ENCODE measurements at regions not wholly inside any gene's neighbourhood (a gene's known extent, or its start where the extent isn't known, plus 50 kb on each side); places are given as distances from the start of the nearest gene placed in this dataset.

DNA sequence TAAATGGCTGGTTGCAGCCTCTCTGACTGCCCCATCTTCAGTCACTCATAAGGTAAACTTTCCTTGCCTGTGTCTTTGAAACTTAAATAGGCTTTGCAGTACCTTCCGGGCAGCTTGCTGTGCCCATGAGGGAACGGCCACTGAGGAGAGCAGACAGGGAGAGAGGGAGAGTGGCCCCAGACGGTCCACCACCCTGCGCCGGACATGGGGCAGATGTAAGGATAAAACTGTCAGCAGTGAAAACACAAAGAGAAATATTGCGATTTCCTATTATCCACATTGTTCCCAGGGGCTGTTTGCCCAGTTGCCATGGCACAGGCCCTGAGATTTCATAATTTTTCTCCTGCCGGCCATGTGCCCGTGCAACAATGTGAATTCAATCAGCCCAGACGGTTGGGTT lies 265.9 kb upstream of the SALL3 start:
- no peak overlapping the region for H3K4me3 ChIP-seq (ENCODE audit: low read length)
- peaks cover 3% of the 10 kb centered on the region for H3K9me3 ChIP-seq (ENCODE audit: control insufficient read depth, low read length)
- DNase-seq (ENCODE audit: low read depth) = no peak
- no peak overlapping the region for H3K9ac ChIP-seq (ENCODE audit: low read length)
- H3K36me3 ChIP-seq (ENCODE audit: control insufficient read depth, insufficient read depth, low read length, severe bottlenecking) = no peaks in the 10 kb centered on the region
- no peaks in the 10 kb centered on the region for H3K4me1 ChIP-seq (ENCODE audit: control insufficient read depth, insufficient read depth, low read length)
- H3K27me3 ChIP-seq (replicated peaks; ENCODE audit: control insufficient read depth, insufficient read depth, low read length) = no peaks in the 10 kb centered on the region

DNA sequence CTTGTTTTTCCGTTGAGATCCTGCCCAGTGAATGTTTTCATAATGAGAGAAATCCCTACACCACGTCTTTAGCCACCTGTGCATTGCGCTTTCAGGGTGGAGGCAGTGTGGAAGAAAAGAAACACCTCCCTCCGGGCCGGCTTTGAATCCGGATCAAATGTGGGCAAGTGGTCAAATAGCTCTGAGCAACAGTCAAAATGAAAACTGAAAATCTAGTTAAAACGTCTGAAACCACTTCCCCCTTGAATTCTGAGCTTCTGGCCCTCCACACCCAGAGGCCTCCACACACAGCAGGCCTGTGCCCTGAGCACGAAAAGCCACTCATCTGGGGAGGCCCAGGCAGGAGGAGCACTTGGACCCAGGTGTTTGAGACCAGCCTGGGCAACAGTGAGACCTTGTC lies 263.6 kb upstream of the SALL3 start:
- Histone ChIP-seq H3K36me3 (ENCODE audit: control insufficient read depth, insufficient read depth, low read length, severe bottlenecking) (no peaks in the 10 kb centered on the region), H3K4me1 (ENCODE audit: control insufficient read depth, insufficient read depth, low read length) (no peaks in the 10 kb centered on the region), H3K9me3 (ENCODE audit: control insufficient read depth, low read length) (no peaks in the 10 kb centered on the region), H3K9ac (ENCODE audit: low read length) (no peak overlapping the region), H3K27me3 (replicated peaks; ENCODE audit: control insufficient read depth, insufficient read depth, low read length) (no peaks in the 10 kb centered on the region), H3K4me3 (ENCODE audit: low read length) (no peak overlapping the region)
- DNase-seq (ENCODE audit: low read depth) = no peak

DNA sequence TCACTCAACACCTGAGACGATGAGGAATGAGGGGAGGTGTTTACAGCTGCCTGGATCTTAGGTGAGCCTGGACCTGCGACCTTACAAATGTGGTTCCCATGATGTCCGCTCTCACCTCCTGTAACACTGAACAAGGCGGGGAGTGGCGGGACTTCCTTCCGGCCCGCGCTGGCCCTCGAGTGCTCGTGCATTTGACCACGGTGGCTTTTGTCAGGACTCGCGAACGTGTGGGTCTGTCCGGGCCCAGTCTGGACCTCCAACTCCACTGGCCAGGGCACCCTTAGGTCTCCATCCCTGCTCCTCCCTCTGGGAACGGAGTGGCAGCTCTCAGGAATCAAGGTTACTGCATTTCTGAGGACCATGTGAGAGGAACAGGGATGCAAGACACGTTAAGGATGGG lies 263.0 kb upstream of the SALL3 start:
- no peaks in the 10 kb centered on the region for H3K27me3 ChIP-seq (replicated peaks; ENCODE audit: control insufficient read depth, insufficient read depth, low read length)

DNA sequence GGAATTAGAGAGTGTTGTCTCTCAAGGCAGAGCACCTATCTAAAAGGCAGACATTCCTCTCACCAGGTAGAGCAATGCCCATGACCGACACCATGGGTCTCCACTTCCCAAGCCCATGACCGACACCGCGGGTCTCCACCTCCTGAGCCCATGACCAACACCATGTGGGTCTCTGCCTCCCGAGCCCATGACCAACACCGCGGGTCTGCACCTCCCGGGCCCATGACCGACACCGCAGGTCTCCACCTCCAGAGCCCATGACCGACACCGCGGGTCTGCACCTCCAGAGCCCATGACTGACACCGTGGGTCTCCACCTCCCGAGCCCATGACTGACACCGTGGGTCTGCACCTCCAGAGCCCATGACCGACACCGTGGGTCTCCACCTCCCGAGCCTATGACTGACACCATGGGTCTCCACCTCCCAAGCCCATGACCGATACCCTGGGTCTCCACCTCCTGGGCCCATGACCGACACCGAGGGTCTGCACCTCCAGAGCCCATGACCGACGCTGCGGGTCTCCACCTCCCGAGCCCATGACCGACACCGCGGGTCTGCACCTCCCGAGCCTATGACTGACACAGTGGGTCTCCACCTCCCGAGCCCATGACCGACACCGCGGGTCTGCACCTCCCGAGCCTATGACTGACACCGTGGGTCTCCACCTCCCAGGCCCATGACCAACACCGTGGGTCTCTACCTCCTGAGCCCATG lies 262.4 kb upstream of the SALL3 start:
- DNase-seq (ENCODE audit: low read depth) = no peak
- H3K27me3 ChIP-seq (replicated peaks; ENCODE audit: control insufficient read depth, insufficient read depth, low read length) = no peaks in the 10 kb centered on the region
- H3K36me3 ChIP-seq (ENCODE audit: control insufficient read depth, insufficient read depth, low read length, severe bottlenecking) = no peaks in the 10 kb centered on the region
- H3K9me3 ChIP-seq (ENCODE audit: control insufficient read depth, low read length) = no peaks in the 10 kb centered on the region
- no peak overlapping the region for H3K4me3 ChIP-seq (ENCODE audit: low read length)
- H3K4me1 ChIP-seq (ENCODE audit: control insufficient read depth, insufficient read depth, low read length) = no peaks in the 10 kb centered on the region
- H3K9ac ChIP-seq (ENCODE audit: low read length) = no peak overlapping the region

More for the DNA sequence above, 263.0 kb upstream of the SALL3 start:
- Histone ChIP-seq H3K9ac (ENCODE audit: low read length) (no peak overlapping the region), H3K9me3 (ENCODE audit: control insufficient read depth, low read length) (no peaks in the 10 kb centered on the region), H3K4me1 (ENCODE audit: control insufficient read depth, insufficient read depth, low read length) (no peaks in the 10 kb centered on the region), H3K36me3 (ENCODE audit: control insufficient read depth, insufficient read depth, low read length, severe bottlenecking) (no peaks in the 10 kb centered on the region), H3K4me3 (ENCODE audit: low read length) (no peak overlapping the region)
- DNase-seq (ENCODE audit: low read depth) = no peak

DNA sequence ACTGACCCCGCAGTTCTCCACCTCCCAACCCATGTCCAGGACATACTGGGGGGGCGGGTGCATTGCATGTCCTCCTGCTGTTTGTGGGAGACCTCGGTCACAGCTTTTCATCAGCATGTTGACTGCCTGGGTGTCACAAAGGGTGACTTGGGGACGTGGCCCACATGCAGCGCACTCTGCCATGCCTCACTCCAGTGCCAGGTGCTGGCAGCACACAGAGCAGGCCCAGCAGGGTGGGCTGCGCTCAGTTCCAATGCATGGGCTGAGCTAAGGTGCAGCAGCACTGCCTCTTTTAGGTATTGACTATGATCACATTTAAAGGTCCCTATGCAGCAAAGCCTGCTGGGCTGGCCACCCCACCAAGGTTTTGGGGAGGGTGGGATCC lies 261.9 kb upstream of the SALL3 start:
- H3K4me3 ChIP-seq (ENCODE audit: low read length) = no peak overlapping the region
- no peak for DNase-seq (ENCODE audit: low read depth)
- no peaks in the 10 kb centered on the region for H3K9me3 ChIP-seq (ENCODE audit: control insufficient read depth, low read length)
- H3K27me3 ChIP-seq (replicated peaks; ENCODE audit: control insufficient read depth, insufficient read depth, low read length) = no peaks in the 10 kb centered on the region
- no peak overlapping the region for H3K9ac ChIP-seq (ENCODE audit: low read length)
- no peaks in the 10 kb centered on the region for H3K36me3 ChIP-seq (ENCODE audit: control insufficient read depth, insufficient read depth, low read length, severe bottlenecking)
- H3K4me1 ChIP-seq (ENCODE audit: control insufficient read depth, insufficient read depth, low read length) = no peaks in the 10 kb centered on the region

DNA sequence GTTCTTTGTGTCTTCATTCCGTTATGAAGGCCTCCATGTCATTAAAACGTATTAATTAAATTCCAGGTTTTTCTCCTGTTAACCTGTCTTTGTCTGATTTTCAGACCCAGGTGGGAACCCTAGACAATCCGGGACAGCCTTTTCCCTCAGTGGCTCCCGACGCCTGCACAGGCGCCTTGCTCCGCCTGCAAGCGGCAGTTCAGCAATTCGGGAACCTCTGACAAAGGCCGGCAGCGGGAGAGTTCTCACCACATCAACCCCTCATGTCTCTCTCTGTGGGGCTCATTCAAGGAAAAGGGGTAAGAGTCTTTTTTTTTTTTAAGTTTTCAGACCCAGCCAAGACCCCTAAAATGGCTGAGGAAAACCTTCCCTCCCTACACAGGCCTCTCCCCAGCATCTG lies 259.8 kb upstream of the SALL3 start:
- no peak for DNase-seq (ENCODE audit: low read depth)
- H3K9me3 ChIP-seq (ENCODE audit: control insufficient read depth, low read length) = no peaks in the 10 kb centered on the region

DNA sequence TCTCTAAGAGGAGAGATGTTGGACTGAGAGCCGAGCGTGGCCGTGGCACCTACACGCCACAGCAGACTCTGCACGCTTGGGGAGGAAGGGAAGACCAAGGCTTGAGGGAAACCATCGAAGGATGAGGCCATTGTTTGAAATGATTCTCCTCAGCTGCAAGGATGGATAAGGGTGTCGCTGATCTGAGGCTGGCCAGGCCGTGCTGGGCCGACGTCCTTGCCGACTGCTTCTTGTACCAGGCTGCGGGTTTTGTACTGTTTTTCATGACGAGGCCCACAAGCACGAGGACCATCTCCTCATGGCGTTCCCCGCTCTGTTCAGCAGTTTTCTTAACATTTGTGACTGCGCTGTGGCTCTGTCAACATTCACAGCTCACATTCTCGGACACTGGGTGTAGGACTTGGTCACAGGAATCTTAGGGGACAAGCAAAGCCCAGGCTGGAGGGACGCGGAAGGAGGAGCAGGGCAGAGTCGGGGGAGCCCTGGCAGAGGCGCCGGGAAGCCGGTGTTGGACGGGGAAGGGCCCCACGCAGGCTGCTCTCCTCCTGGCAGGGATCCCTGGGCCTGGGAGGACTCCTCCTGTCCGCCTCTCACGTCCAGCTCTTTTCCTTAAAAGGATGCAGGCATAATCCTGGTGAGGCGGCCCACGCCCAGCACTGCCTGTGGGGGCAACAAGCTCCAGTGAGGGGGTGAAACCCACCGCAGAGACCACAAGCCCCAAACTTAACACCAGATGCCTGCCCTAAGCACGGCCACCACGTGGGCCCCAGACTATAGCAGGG lies 259.0 kb upstream of the SALL3 start:
- Histone ChIP-seq H3K9me3 (ENCODE audit: control insufficient read depth, low read length) (no peaks in the 10 kb centered on the region), H3K9ac (ENCODE audit: low read length) (no peak overlapping the region), H3K4me3 (ENCODE audit: low read length) (no peak overlapping the region), H3K27me3 (replicated peaks; ENCODE audit: control insufficient read depth, insufficient read depth, low read length) (no peaks in the 10 kb centered on the region), H3K36me3 (ENCODE audit: control insufficient read depth, insufficient read depth, low read length, severe bottlenecking) (no peaks in the 10 kb centered on the region), H3K4me1 (ENCODE audit: control insufficient read depth, insufficient read depth, low read length) (no peaks in the 10 kb centered on the region)
- no peak for DNase-seq (ENCODE audit: low read depth)

More for the DNA sequence above, 259.8 kb upstream of the SALL3 start:
- Histone ChIP-seq H3K36me3 (ENCODE audit: control insufficient read depth, insufficient read depth, low read length, severe bottlenecking) (no peaks in the 10 kb centered on the region), H3K4me3 (ENCODE audit: low read length) (no peak overlapping the region), H3K9ac (ENCODE audit: low read length) (no peak overlapping the region), H3K27me3 (replicated peaks; ENCODE audit: control insufficient read depth, insufficient read depth, low read length) (no peaks in the 10 kb centered on the region), H3K4me1 (ENCODE audit: control insufficient read depth, insufficient read depth, low read length) (no peaks in the 10 kb centered on the region)

DNA sequence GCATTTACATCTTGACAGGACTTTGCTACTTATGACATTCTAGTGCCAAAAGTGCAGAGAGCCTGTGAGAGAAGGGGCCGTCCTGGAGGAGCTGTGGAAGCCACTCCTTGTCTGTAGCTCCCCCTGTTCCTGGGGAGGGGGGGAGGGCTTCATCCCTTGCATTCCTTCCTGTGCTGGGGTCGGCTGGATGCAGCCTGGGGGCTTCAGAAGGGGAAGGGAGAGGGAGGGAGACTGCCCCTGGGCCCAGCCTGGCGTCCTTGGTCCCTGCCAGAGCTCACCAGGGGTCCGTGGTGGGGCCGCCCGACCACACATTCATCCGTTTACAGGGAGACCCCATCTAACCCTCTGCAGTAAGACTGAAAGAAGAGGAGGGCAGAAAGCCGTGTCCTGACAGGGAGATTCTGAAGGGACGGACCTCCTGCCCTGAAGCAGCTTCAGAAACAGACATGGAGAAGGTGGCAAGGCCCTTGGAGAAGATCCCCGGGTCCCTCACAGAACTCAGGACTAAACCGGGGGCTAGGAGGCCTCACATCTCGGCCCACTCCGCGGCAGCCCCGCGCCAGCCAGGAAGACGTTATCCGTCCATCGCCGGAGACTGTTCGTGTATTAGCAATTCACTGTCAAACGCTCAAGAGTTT lies 258.3 kb upstream of the SALL3 start:
- Histone ChIP-seq H3K9ac (ENCODE audit: low read length) (no peak overlapping the region), H3K4me3 (ENCODE audit: low read length) (no peak overlapping the region), H3K36me3 (ENCODE audit: control insufficient read depth, insufficient read depth, low read length, severe bottlenecking) (no peaks in the 10 kb centered on the region), H3K4me1 (ENCODE audit: control insufficient read depth, insufficient read depth, low read length) (no peaks in the 10 kb centered on the region), H3K9me3 (ENCODE audit: control insufficient read depth, low read length) (no peaks in the 10 kb centered on the region), H3K27me3 (replicated peaks; ENCODE audit: control insufficient read depth, insufficient read depth, low read length) (no peaks in the 10 kb centered on the region)
- no peak for DNase-seq (ENCODE audit: low read depth)

DNA sequence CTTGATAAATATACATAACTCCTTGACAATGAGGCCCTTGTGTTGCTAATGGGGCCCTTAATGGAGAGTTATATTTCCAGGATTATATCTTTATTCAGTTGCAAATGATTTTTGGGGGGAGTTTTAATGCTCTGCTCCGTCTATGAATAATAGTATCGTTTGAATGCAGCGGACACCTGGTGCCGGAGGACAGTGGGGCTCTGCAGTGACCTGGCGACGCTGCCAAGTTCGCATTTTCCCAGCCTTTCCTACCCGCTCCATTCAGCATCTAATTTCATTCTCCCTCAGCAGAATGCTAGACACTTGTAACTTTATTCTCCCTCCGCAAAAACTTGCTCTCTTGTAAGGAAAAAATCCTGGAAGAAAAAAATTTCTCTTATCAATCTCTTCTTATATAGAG lies 257.6 kb upstream of the SALL3 start:
- DNase-seq (ENCODE audit: low read depth) = no peak
- Histone ChIP-seq H3K4me3 (ENCODE audit: low read length) (no peak overlapping the region), H3K36me3 (ENCODE audit: control insufficient read depth, insufficient read depth, low read length, severe bottlenecking) (no peaks in the 10 kb centered on the region), H3K4me1 (ENCODE audit: control insufficient read depth, insufficient read depth, low read length) (no peaks in the 10 kb centered on the region), H3K9ac (ENCODE audit: low read length) (no peak overlapping the region), H3K27me3 (replicated peaks; ENCODE audit: control insufficient read depth, insufficient read depth, low read length) (no peaks in the 10 kb centered on the region), H3K9me3 (ENCODE audit: control insufficient read depth, low read length) (no peaks in the 10 kb centered on the region)

DNA sequence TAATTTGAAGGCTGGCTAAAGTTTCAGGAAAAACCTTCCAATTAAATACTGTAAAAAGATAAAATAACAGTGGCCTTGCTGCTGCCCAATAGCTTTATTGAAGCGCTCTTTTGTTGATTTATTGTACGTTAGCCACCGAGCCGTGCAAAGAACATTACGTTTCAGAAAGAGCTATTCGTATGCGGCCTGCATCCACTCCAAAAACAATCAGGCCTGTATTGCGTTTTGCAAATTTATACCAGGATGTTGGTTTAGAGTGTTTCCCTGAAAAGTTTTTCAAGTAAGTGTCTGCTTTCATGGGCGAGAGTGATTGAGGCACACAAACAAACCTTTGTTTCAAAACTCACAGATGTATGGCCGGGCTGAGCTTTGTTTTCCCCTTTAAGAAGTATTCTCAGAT lies 257.2 kb upstream of the SALL3 start:
- Histone ChIP-seq H3K27me3 (replicated peaks; ENCODE audit: control insufficient read depth, insufficient read depth, low read length) (no peaks in the 10 kb centered on the region), H3K36me3 (ENCODE audit: control insufficient read depth, insufficient read depth, low read length, severe bottlenecking) (no peaks in the 10 kb centered on the region), H3K9ac (ENCODE audit: low read length) (no peak overlapping the region), H3K4me3 (ENCODE audit: low read length) (no peak overlapping the region), H3K9me3 (ENCODE audit: control insufficient read depth, low read length) (no peaks in the 10 kb centered on the region), H3K4me1 (ENCODE audit: control insufficient read depth, insufficient read depth, low read length) (no peaks in the 10 kb centered on the region)
- DNase-seq (ENCODE audit: low read depth) = no peak

DNA sequence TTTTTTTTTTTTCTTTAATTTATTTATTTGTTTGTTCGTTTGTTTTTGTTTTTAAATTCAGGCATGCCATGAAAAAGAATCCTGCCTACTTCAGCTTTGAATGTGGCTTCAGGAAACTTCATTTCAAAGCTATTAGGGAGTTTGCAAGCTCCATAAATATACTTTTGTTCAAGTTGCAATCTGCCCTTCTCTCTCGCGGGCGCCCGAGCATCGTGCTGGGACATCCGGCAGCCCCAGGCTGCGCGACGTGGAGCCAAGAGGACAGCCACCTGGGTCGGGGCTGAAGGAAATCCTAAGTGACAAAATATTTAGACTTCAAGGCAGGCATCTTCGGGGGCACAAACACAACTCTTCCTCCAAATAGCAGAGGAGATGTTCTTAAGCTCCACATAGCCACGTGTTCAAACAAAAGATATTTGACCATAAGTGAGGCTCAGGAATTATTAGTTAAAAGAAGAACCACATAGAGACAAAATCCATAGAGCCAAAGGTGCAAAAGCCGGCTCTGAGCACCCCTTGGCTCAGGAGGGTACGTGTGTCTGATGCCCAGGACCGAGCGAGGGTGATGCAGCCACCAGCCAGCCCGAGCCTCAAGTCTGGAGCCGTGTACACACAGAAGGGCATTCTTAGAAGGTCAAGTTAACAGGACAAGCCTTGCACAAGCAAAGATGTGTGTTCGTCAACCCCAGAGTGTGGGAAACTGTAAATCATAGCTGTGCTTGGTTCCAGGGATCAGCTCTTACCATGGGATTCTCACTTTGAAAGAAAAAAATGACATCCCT lies 256.5 kb upstream of the SALL3 start:
- no peaks in the 10 kb centered on the region for H3K9me3 ChIP-seq (ENCODE audit: control insufficient read depth, low read length)
- no peaks in the 10 kb centered on the region for H3K27me3 ChIP-seq (replicated peaks; ENCODE audit: control insufficient read depth, insufficient read depth, low read length)
- no peaks in the 10 kb centered on the region for H3K4me1 ChIP-seq (ENCODE audit: control insufficient read depth, insufficient read depth, low read length)
- no peak overlapping the region for H3K9ac ChIP-seq (ENCODE audit: low read length)
- DNase-seq (ENCODE audit: low read depth) = no peak
- H3K4me3 ChIP-seq (ENCODE audit: low read length) = no peak overlapping the region
- H3K36me3 ChIP-seq (ENCODE audit: control insufficient read depth, insufficient read depth, low read length, severe bottlenecking) = no peaks in the 10 kb centered on the region
